NT2/D1 (cell line): ENCODE measurements at regions not wholly inside any gene's neighbourhood (a gene's known extent, or its start where the extent isn't known, plus 50 kb on each side); places are given as distances from the start of the nearest gene placed in this dataset.

Experiments used
- SUZ12 ChIP-seq: IDR thresholded peaks from 2 replicates; pipeline ENCODE4 v1.6.1; 2011; ENCODE audit not compliant: insufficient read length, insufficient read depth; ENCODE audit errors: extremely low read depth
- ZNF274 ChIP-seq: IDR thresholded peaks from 2 replicates; pipeline ENCODE4 v1.6.1; 2011; ENCODE audit warnings: mild to moderate bottlenecking, low read depth, low read length

- no peak for TF ChIP-seq ZNF274
- TF ChIP-seq SUZ12, result no peak
Observed at GRCh38 chr1:234853906-234854644, 244.1 kb upstream of the IRF2BP2 start.
